ENCODE measurements at regions not wholly inside any gene's neighbourhood (a gene's known extent, or its start where the extent isn't known, plus 50 kb on each side); places are given as distances from the start of the nearest gene placed in this dataset.

DNA sequence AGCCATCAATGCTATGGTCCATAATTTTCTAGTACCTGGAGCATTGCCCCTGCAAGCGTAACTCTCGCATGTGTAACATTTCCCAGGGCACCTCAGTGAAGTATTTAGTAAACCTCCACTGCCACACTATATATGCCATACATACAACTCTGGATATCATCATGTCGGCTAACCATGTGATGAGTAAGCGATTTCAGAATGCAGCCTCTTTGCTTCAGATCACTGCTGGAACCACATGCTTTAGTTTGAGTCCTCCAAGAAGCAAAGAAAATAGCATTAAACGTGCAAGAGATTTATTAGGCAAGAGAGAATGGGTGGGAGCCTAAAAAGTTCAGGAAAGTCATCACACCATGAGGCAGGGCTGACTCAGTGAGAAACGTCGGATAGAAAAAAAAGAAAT, 635.6 kb upstream of the SLITRK5 start:
- H3K27me3 ChIP-seq (ENCODE audit: control insufficient read depth, extremely low read depth, insufficient read depth, low read length): no peaks in the 10 kb centered on the region
- H3K79me2 ChIP-seq (ENCODE audit: control insufficient read depth, insufficient read depth, low read length): no peaks in the 10 kb centered on the region
- H3K27ac ChIP-seq (ENCODE audit: control insufficient read depth, insufficient read depth, low read length): no peak overlapping the region
- H4K20me1 ChIP-seq (ENCODE audit: control insufficient read depth, extremely low read depth, insufficient read depth, low read length): no peaks in the 10 kb centered on the region
- FAIRE-seq (no peak), DNase-seq (ENCODE audit: low read depth, low spot score) (no peak)
- H3K9me1 ChIP-seq (ENCODE audit: control insufficient read depth, extremely low read depth, insufficient read depth, low read length): no peaks in the 10 kb centered on the region
- no peaks in the 10 kb centered on the region for H3K36me3 ChIP-seq (ENCODE audit: control insufficient read depth in 2 of 2, extremely low read depth in 1 of 2, insufficient read depth in 2 of 2, low read length in 2 of 2)
- H3K4me1 ChIP-seq (ENCODE audit: control insufficient read depth, extremely low read depth, insufficient read depth, low read length): no peaks in the 10 kb centered on the region
- H3K9me3 ChIP-seq (ENCODE audit: control insufficient read depth, low read depth, low read length): no peaks in the 10 kb centered on the region
- dilution Hi-C loops (cut with MboI; ENCODE audit: extremely low pct_ligation_motif_present, low sequenced_read_pairs): no loop called here
- no peak overlapping the region for H2AFZ ChIP-seq (ENCODE audit: control insufficient read depth, low read length)
- no peak overlapping the region for H3K4me2 ChIP-seq (ENCODE audit: control insufficient read depth, extremely low read depth, insufficient read depth, low read depth, low read length)
- no peak overlapping the region for H3K9ac ChIP-seq (ENCODE audit: control insufficient read depth, extremely low read depth, insufficient read depth, low read length)
- no peak for TF ChIP-seq CTCF (optimal IDR thresholded peaks at IDR 0.05 in 1 of 3, IDR thresholded peaks at IDR 0.05 in 1 of 3, conservative IDR thresholded peaks at IDR 0.05 in 1 of 3; ENCODE audit: extremely low read depth in 1 of 3, insufficient read depth in 2 of 3, low read length in 3 of 3)
- TF ChIP-seq EZH2 (IDR thresholded peaks at IDR 0.05; ENCODE audit: low read length): no peak
- no peak overlapping the region for H3K4me3 ChIP-seq (ENCODE audit: control insufficient read depth in 2 of 3, extremely low read depth in 1 of 3, insufficient read depth in 2 of 3, low read depth in 1 of 3, low read length in 3 of 3)

- no peaks in the 10 kb centered on the region for H3K27me3 ChIP-seq (ENCODE audit: control insufficient read depth, extremely low read depth, insufficient read depth, low read length)
- no peaks in the 10 kb centered on the region for H3K4me1 ChIP-seq (ENCODE audit: control insufficient read depth, extremely low read depth, insufficient read depth, low read length)
- H3K9ac ChIP-seq (ENCODE audit: control insufficient read depth, extremely low read depth, insufficient read depth, low read length): no peak overlapping the region
- TF ChIP-seq EZH2 (IDR thresholded peaks at IDR 0.05; ENCODE audit: low read length) (no peak), CTCF (optimal IDR thresholded peaks at IDR 0.05 in 1 of 3, IDR thresholded peaks at IDR 0.05 in 1 of 3, conservative IDR thresholded peaks at IDR 0.05 in 1 of 3; ENCODE audit: extremely low read depth in 1 of 3, insufficient read depth in 2 of 3, low read length in 3 of 3) (no peak)
- DNase-seq (ENCODE audit: low read depth, low spot score) (no peak), FAIRE-seq (no peak)
- H3K79me2 ChIP-seq (ENCODE audit: control insufficient read depth, insufficient read depth, low read length): no peaks in the 10 kb centered on the region
- H3K4me2 ChIP-seq (ENCODE audit: control insufficient read depth, extremely low read depth, insufficient read depth, low read depth, low read length): no peak overlapping the region
- no peaks in the 10 kb centered on the region for H3K36me3 ChIP-seq (ENCODE audit: control insufficient read depth in 2 of 2, extremely low read depth in 1 of 2, insufficient read depth in 2 of 2, low read length in 2 of 2)
- no peaks in the 10 kb centered on the region for H4K20me1 ChIP-seq (ENCODE audit: control insufficient read depth, extremely low read depth, insufficient read depth, low read length)
- dilution Hi-C loops (cut with MboI; ENCODE audit: extremely low pct_ligation_motif_present, low sequenced_read_pairs): no loop called here
- no peak overlapping the region for H3K4me3 ChIP-seq (ENCODE audit: control insufficient read depth in 2 of 3, extremely low read depth in 1 of 3, insufficient read depth in 2 of 3, low read depth in 1 of 3, low read length in 3 of 3)
- no peaks in the 10 kb centered on the region for H3K9me1 ChIP-seq (ENCODE audit: control insufficient read depth, extremely low read depth, insufficient read depth, low read length)
- H3K27ac ChIP-seq (ENCODE audit: control insufficient read depth, insufficient read depth, low read length): no peak overlapping the region
- H3K9me3 ChIP-seq (ENCODE audit: control insufficient read depth, low read depth, low read length): no peaks in the 10 kb centered on the region
- no peak overlapping the region for H2AFZ ChIP-seq (ENCODE audit: control insufficient read depth, low read length)
These were observed 628.2 kb upstream of the SLITRK5 start for GRCh38 chr13:87042946-87043345.
